ENCODE measurements at regions not wholly inside any gene's neighbourhood (a gene's known extent, or its start where the extent isn't known, plus 50 kb on each side); places are given as distances from the start of the nearest gene placed in this dataset.

- TF ChIP-seq NFXL1 (IDR thresholded peaks at IDR 0.05; ENCODE audit: borderline replicate concordance) (no peak), RB1 (IDR thresholded peaks at IDR 0.05; ENCODE audit: borderline replicate concordance) (no peak), CEBPZ (IDR thresholded peaks at IDR 0.05; ENCODE audit: low read depth, low read length) (no peak), MEF2A (IDR thresholded peaks at IDR 0.05; ENCODE audit: insufficient read depth, low read depth, low read length) (no peak), ZNF384 (IDR thresholded peaks at IDR 0.05; ENCODE audit: borderline replicate concordance, low read depth, low read length) (no peak), POLR2A (IDR thresholded peaks at IDR 0.05; ENCODE audit: low read depth, low read length) (no peak), ETV6 (conservative IDR thresholded peaks at IDR 0.05 in 1 of 2, IDR thresholded peaks at IDR 0.05 in 1 of 2; ENCODE audit: borderline replicate concordance in 1 of 2, low read depth in 1 of 2) (no peak), NFIC (IDR thresholded peaks at IDR 0.05; ENCODE audit: low read depth, low read length) (no peak)
Observed at GRCh38 chr10:132120734-132121510, 55.2 kb downstream of the JAKMIP3 start.

All from GM12878 (cell line).